HEK293 (cell line): ENCODE measurements at regions not wholly inside any gene's neighbourhood (a gene's known extent, or its start where the extent isn't known, plus 50 kb on each side); places are given as distances from the start of the nearest gene placed in this dataset.

Experiments
- CTCF ChIA-PET: fragments of 350-600 bp; formaldehyde crosslinking; extraction: SDS; loops from one replicate; lab custom pipeline; 2021; ENCODE audit warnings: antibody characterized with exemption; lab: Yijun Ruan, JAX
- POLR2A ChIA-PET: fragments of 300-600 bp; formaldehyde crosslinking; extraction: SDS; loops from one replicate; lab custom pipeline; 2020; ENCODE audit warnings: antibody characterized with exemption, inconsistent platforms; lab: Yijun Ruan, JAX
- H3K27ac ChIP-seq: fragments of 200-500 bp; sonication (Bioruptor generic); 2 replicates; pipeline ENCODE4 v1.5.1; 2014; ENCODE audit warnings: low read depth, low read length, control low read depth, inconsistent platforms; ENCODE audit errors: extremely low read depth
- H3K36me3 ChIP-seq, 2 experiments: fragments of 200-500 bp in 1 of 2; sonication (Bioruptor generic) in 1 of 2; 1 replicate in 1 of 2; 2 replicates in 1 of 2; pipeline ENCODE4 v1.5.1; 2014 to 2017; ENCODE audit warnings: inconsistent platforms in 2 of 2, low read length in 2 of 2; ENCODE audit not compliant: control insufficient read depth in 2 of 2, insufficient read depth in 1 of 2
- H3K4me1 ChIP-seq: fragments of 200-500 bp; sonication (Bioruptor generic); 2 replicates; pipeline ENCODE4 v1.5.1; 2014; ENCODE audit warnings: mild to moderate bottlenecking, low read length, inconsistent platforms; ENCODE audit not compliant: control insufficient read depth, insufficient read depth
- H3K4me3 ChIP-seq: 2 replicates; pipeline ENCODE4 v1.5.1; 2011; ENCODE audit warnings: low read depth, mild to moderate bottlenecking, control low read depth, low read length, moderate library complexity
- H3K9me3 ChIP-seq: fragments of 200-500 bp; sonication (Bioruptor generic); 2 replicates; pipeline ENCODE4 v1.5.1; 2014; ENCODE audit warnings: low read depth, low read length, inconsistent platforms; ENCODE audit not compliant: control insufficient read depth, insufficient read depth
- HOXA7 ChIP-seq: sonication (generic); formaldehyde crosslinking; IDR thresholded peaks from 2 replicates; pipeline ENCODE4 v1.8.1; 2022; ENCODE audit warnings: missing genetic modification reagents, borderline replicate concordance
- REPIN1 ChIP-seq: fragments of 450-650 bp; formaldehyde crosslinking; IDR thresholded peaks from 2 replicates; pipeline ENCODE4 v1.5.1; 2017; ENCODE audit warnings: missing biosample characterization, missing genetic modification characterization, low read depth
- SP7 ChIP-seq: fragments of 450-650 bp; formaldehyde crosslinking; IDR thresholded peaks from 2 replicates; pipeline ENCODE4 v1.5.1; 2016; ENCODE audit warnings: missing biosample characterization, missing genetic modification characterization
- ZBTB1 ChIP-seq: fragments of 450-650 bp; formaldehyde crosslinking; IDR thresholded peaks from 2 replicates; pipeline ENCODE4 v1.5.1; 2016; ENCODE audit warnings: missing biosample characterization, missing genetic modification characterization
- ZNF121 ChIP-seq: fragments of 450-650 bp; formaldehyde crosslinking; IDR thresholded peaks from 2 replicates; pipeline ENCODE4 v1.5.1; 2016; ENCODE audit warnings: missing biosample characterization, missing genetic modification characterization
- ZNF221 ChIP-seq: fragments of 450-650 bp; formaldehyde crosslinking; IDR thresholded peaks from 2 replicates; pipeline ENCODE4 v1.5.1; 2017; ENCODE audit warnings: missing biosample characterization, missing genetic modification characterization, borderline replicate concordance
- ZNF391 ChIP-seq: fragments of 450-650 bp; formaldehyde crosslinking; IDR thresholded peaks from 2 replicates; pipeline ENCODE4 v1.5.1; 2016; ENCODE audit warnings: low read depth, missing biosample characterization, missing genetic modification characterization, borderline replicate concordance
- ZNF549 ChIP-seq: fragments of 450-650 bp; IDR thresholded peaks from 2 replicates; pipeline ENCODE4 v1.5.1; 2018; ENCODE audit warnings: missing biosample characterization, missing genetic modification characterization, mild to moderate bottlenecking, inconsistent platforms, moderate library complexity
- ZNF555 ChIP-seq: fragments of 450-650 bp; formaldehyde crosslinking; conservative IDR thresholded peaks from 2 replicates; pipeline ENCODE4 v1.5.1; 2017; ENCODE audit warnings: missing biosample characterization, mild to moderate bottlenecking, missing genetic modification characterization, inconsistent platforms
- ZNF571 ChIP-seq: fragments of 450-650 bp; formaldehyde crosslinking; IDR thresholded peaks from 2 replicates; pipeline ENCODE4 v1.5.0; 2017; ENCODE audit warnings: missing biosample characterization, missing genetic modification characterization
- ZNF76 ChIP-seq: fragments of 450-650 bp; formaldehyde crosslinking; IDR thresholded peaks from 2 replicates; pipeline ENCODE4; 2016; ENCODE audit warnings: low read depth, missing biosample characterization, missing genetic modification characterization, borderline replicate concordance
- TF ChIP-seq, protein P1 (sequence below): fragments of 450-650 bp; formaldehyde crosslinking; IDR thresholded peaks from 2 replicates; pipeline ENCODE4 v1.5.1; 2016; ENCODE audit warnings: missing biosample characterization, missing genetic modification characterization
- TF ChIP-seq, protein P2 (sequence below): fragments of 450-650 bp; formaldehyde crosslinking; IDR thresholded peaks from 2 replicates; pipeline ENCODE4 v1.5.1; 2017; ENCODE audit warnings: missing biosample characterization, missing genetic modification characterization
- TF ChIP-seq, protein P3 (sequence below): fragments of 450-650 bp; formaldehyde crosslinking; IDR thresholded peaks from 2 replicates; pipeline ENCODE4 v1.5.1; 2016; ENCODE audit warnings: missing biosample characterization, missing genetic modification characterization
- TF ChIP-seq, protein P4 (sequence below): fragments of 450-650 bp; formaldehyde crosslinking; IDR thresholded peaks from 2 replicates; pipeline ENCODE4 v1.5.1; 2016; ENCODE audit warnings: missing biosample characterization, missing genetic modification characterization
- TF ChIP-seq, protein P5 (sequence below): fragments of 450-650 bp; formaldehyde crosslinking; IDR thresholded peaks from 2 replicates; pipeline ENCODE4 v1.5.1; 2016; ENCODE audit warnings: missing biosample characterization, missing genetic modification characterization
- TF ChIP-seq, protein P6 (sequence below): fragments of 450-650 bp; formaldehyde crosslinking; IDR thresholded peaks from 2 replicates; pipeline ENCODE4 v1.5.0; 2017; ENCODE audit warnings: missing biosample characterization, missing genetic modification characterization, borderline replicate concordance
- TF ChIP-seq, protein P7 (sequence below): fragments of 450-650 bp; formaldehyde crosslinking; IDR thresholded peaks from 2 replicates; pipeline ENCODE4; 2016; ENCODE audit warnings: missing biosample characterization, missing genetic modification characterization
- TF ChIP-seq, protein P8 (sequence below): fragments of 450-650 bp; formaldehyde crosslinking; IDR thresholded peaks from 2 replicates; pipeline ENCODE4 v1.5.1; 2017; ENCODE audit warnings: missing biosample characterization, missing genetic modification characterization

DNA sequence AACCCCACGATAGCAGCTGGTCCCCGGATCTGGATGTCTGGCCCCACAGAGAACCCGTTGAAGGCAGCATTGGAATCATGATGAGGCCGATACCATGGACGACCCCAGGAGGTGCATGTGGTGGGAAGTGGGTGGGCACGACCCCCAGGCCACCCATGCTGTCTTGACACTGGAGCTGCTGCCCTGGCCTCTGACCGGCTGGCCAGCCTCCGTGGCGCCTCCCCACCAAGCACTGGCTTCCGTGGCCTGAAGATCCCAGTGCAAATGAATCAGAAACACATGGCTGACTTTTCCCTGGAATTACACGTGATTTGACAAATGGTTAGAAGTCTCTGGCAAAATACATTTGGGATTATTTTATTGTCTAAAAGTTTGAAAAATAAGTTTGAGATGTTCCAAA is 259.0 kb upstream of the IRX1 start:
- CTCF ChIA-PET, result no interaction called here
- no peaks in the 10 kb centered on the region for H3K4me1 ChIP-seq
- H3K4me3 ChIP-seq, result no peak overlapping the region
- no peak overlapping the region for H3K27ac ChIP-seq
- H3K9me3 ChIP-seq, result no peaks in the 10 kb centered on the region
- no peaks in the 10 kb centered on the region for H3K36me3 ChIP-seq
- POLR2A ChIA-PET, result no interaction called here
- TF ChIP-seq SP7 (tag by site-specific recombination), result no peak

DNA sequence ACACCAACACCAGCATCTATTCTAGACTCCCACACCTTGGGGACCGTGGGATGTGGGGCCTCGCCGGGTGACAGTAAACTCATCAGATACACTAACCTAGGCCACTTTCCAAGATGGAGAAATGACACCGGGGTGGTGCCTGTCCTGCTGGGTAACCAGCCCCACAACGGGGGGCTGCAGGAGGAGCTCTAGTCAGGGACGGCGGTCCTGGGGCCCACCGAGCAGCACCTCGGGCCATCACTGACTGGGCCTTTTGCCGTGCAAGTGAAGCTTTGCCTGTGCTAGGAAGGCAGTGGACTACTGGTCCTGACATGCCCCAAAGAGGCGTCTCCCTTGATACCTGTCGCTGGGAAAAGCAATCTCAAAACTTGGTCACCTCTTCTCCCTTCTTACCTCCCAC is 260.3 kb upstream of the IRX1 start:
- H3K27ac ChIP-seq, result no peak overlapping the region
- CTCF ChIA-PET, result interaction anchor here (0.7 kb wide), 1 partner anchor 21 kb away, joined by 3 read pairs; no protein-coding TSS in a partner anchor
- POLR2A ChIA-PET, result no interaction called here
- H3K4me1 ChIP-seq, result no peaks in the 10 kb centered on the region
- no peaks in the 10 kb centered on the region for H3K36me3 ChIP-seq
- H3K9me3 ChIP-seq, result no peaks in the 10 kb centered on the region
- no peak overlapping the region for H3K4me3 ChIP-seq
- TF ChIP-seq, protein P1, sequence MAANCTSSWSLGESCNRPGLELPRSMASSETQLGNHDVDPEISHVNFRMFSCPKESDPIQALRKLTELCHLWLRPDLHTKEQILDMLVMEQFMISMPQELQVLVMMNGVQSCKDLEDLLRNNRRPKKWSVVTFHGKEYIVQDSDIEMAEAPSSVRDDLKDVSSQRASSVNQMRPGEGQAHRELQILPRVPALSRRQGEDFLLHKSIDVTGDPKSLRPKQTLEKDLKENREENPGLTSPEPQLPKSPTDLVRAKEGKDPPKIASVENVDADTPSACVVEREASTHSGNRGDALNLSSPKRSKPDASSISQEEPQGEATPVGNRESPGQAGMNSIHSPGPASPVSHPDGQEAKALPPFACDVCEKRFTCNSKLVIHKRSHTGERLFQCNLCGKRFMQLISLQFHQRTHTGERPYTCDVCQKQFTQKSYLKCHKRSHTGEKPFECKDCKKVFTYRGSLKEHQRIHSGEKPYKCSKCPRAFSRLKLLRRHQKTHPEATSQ (tag by site-specific recombination), result no peak
- TF ChIP-seq, protein P2, sequence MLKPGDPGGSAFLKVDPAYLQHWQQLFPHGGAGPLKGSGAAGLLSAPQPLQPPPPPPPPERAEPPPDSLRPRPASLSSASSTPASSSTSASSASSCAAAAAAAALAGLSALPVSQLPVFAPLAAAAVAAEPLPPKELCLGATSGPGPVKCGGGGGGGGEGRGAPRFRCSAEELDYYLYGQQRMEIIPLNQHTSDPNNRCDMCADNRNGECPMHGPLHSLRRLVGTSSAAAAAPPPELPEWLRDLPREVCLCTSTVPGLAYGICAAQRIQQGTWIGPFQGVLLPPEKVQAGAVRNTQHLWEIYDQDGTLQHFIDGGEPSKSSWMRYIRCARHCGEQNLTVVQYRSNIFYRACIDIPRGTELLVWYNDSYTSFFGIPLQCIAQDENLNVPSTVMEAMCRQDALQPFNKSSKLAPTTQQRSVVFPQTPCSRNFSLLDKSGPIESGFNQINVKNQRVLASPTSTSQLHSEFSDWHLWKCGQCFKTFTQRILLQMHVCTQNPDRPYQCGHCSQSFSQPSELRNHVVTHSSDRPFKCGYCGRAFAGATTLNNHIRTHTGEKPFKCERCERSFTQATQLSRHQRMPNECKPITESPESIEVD (tag by site-specific recombination), result no peak
- TF ChIP-seq, protein P3, sequence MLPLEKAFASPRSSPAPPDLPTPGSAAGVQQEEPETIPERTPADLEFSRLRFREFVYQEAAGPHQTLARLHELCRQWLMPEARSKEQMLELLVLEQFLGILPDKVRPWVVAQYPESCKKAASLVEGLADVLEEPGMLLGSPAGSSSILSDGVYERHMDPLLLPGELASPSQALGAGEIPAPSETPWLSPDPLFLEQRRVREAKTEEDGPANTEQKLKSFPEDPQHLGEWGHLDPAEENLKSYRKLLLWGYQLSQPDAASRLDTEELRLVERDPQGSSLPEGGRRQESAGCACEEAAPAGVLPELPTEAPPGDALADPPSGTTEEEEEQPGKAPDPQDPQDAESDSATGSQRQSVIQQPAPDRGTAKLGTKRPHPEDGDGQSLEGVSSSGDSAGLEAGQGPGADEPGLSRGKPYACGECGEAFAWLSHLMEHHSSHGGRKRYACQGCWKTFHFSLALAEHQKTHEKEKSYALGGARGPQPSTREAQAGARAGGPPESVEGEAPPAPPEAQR (tag by site-specific recombination), result no peak
- TF ChIP-seq, protein P4, sequence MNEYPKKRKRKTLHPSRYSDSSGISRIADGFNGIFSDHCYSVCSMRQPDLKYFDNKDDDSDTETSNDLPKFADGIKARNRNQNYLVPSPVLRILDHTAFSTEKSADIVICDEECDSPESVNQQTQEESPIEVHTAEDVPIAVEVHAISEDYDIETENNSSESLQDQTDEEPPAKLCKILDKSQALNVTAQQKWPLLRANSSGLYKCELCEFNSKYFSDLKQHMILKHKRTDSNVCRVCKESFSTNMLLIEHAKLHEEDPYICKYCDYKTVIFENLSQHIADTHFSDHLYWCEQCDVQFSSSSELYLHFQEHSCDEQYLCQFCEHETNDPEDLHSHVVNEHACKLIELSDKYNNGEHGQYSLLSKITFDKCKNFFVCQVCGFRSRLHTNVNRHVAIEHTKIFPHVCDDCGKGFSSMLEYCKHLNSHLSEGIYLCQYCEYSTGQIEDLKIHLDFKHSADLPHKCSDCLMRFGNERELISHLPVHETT, result no peak
- TF ChIP-seq ZNF221 (no peak), ZNF391 (no peak), ZNF571 (no peak), ZNF76 (tag by site-specific recombination) (no peak), ZNF549 (tag by site-specific recombination) (no peak), ZNF121 (tag by site-specific recombination) (no peak), ZBTB1 (tag by site-specific recombination) (no peak), ZNF555 (tag by site-specific recombination) (no peak), HOXA7 (CRISPR knock-in tag) (no peak), REPIN1 (tag by site-specific recombination) (no peak)
- TF ChIP-seq, protein P5, sequence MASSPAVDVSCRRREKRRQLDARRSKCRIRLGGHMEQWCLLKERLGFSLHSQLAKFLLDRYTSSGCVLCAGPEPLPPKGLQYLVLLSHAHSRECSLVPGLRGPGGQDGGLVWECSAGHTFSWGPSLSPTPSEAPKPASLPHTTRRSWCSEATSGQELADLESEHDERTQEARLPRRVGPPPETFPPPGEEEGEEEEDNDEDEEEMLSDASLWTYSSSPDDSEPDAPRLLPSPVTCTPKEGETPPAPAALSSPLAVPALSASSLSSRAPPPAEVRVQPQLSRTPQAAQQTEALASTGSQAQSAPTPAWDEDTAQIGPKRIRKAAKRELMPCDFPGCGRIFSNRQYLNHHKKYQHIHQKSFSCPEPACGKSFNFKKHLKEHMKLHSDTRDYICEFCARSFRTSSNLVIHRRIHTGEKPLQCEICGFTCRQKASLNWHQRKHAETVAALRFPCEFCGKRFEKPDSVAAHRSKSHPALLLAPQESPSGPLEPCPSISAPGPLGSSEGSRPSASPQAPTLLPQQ (tag by site-specific recombination), result no peak
- TF ChIP-seq, protein P6, sequence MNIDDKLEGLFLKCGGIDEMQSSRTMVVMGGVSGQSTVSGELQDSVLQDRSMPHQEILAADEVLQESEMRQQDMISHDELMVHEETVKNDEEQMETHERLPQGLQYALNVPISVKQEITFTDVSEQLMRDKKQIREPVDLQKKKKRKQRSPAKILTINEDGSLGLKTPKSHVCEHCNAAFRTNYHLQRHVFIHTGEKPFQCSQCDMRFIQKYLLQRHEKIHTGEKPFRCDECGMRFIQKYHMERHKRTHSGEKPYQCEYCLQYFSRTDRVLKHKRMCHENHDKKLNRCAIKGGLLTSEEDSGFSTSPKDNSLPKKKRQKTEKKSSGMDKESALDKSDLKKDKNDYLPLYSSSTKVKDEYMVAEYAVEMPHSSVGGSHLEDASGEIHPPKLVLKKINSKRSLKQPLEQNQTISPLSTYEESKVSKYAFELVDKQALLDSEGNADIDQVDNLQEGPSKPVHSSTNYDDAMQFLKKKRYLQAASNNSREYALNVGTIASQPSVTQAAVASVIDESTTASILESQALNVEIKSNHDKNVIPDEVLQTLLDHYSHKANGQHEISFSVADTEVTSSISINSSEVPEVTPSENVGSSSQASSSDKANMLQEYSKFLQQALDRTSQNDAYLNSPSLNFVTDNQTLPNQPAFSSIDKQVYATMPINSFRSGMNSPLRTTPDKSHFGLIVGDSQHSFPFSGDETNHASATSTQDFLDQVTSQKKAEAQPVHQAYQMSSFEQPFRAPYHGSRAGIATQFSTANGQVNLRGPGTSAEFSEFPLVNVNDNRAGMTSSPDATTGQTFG (tag by site-specific recombination), result no peak
- TF ChIP-seq, protein P7, sequence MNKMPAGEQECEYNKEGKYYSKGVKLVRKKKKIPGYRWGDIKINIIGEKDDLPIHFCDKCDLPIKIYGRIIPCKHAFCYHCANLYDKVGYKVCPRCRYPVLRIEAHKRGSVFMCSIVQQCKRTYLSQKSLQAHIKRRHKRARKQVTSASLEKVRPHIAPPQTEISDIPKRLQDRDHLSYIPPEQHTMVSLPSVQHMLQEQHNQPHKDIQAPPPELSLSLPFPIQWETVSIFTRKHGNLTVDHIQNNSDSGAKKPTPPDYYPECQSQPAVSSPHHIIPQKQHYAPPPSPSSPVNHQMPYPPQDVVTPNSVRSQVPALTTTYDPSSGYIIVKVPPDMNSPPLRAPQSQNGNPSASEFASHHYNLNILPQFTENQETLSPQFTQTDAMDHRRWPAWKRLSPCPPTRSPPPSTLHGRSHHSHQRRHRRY, result no peak
- TF ChIP-seq, protein P8, sequence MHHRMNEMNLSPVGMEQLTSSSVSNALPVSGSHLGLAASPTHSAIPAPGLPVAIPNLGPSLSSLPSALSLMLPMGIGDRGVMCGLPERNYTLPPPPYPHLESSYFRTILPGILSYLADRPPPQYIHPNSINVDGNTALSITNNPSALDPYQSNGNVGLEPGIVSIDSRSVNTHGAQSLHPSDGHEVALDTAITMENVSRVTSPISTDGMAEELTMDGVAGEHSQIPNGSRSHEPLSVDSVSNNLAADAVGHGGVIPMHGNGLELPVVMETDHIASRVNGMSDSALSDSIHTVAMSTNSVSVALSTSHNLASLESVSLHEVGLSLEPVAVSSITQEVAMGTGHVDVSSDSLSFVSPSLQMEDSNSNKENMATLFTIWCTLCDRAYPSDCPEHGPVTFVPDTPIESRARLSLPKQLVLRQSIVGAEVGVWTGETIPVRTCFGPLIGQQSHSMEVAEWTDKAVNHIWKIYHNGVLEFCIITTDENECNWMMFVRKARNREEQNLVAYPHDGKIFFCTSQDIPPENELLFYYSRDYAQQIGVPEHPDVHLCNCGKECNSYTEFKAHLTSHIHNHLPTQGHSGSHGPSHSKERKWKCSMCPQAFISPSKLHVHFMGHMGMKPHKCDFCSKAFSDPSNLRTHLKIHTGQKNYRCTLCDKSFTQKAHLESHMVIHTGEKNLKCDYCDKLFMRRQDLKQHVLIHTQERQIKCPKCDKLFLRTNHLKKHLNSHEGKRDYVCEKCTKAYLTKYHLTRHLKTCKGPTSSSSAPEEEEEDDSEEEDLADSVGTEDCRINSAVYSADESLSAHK (tag by site-specific recombination), result no peak
